Activated B cell treated with CpG ODN at 0.5 μM for 24 hours (primary cell): ENCODE measurements at regions not wholly inside any gene's neighbourhood (a gene's known extent, or its start where the extent isn't known, plus 50 kb on each side); places are given as distances from the start of the nearest gene placed in this dataset.

ENCODE experiments used
- ATAC-seq: fragments of 200-7000 bp; cut with Tn5 transposase; one replicate; pipeline ENCODE4 v1.10.0; 2021; ENCODE audit warnings: low read depth, mild to moderate bottlenecking, moderate library complexity
- CTCF ChIA-PET: fragments of 350-600 bp; sonication (Branson Sonifier 250); formaldehyde crosslinking; loops from one replicate; lab custom pipeline; 2021; ENCODE audit warnings: antibody characterized with exemption; lab: Charles Lee
- POLR2A ChIA-PET: fragments of 350-600 bp; sonication (Branson Sonifier 250); formaldehyde crosslinking; loops from one replicate; lab custom pipeline; 2021; ENCODE audit warnings: antibody characterized with exemption; lab: Charles Lee
- DNase-seq: peaks from one replicate; pipeline ENCODE4 v3.0.0; 2022
- H3K27ac Mint-ChIP-seq: one replicate; pipeline ENCODE4 v1.8.0; 2020; ENCODE audit warnings: mixed read lengths
- H3K27me3 Mint-ChIP-seq: one replicate; pipeline ENCODE4 v1.8.0; 2021; ENCODE audit warnings: mixed read lengths
- H3K36me3 Mint-ChIP-seq: one replicate; pipeline ENCODE4 v1.8.0; 2021; ENCODE audit warnings: low read depth, mixed read lengths
- H3K4me1 Mint-ChIP-seq: one replicate; pipeline ENCODE4 v1.8.0; 2021; ENCODE audit warnings: mixed read lengths
- H3K4me3 Mint-ChIP-seq: one replicate; pipeline ENCODE4 v1.8.0; 2020; ENCODE audit warnings: mild to moderate bottlenecking, mixed read lengths
- H3K9me3 Mint-ChIP-seq: one replicate; pipeline ENCODE4 v1.8.0; 2020; ENCODE audit warnings: mixed read lengths
- intact Hi-C: fragments of 100-400 bp; cut with micrococcal nuclease; formaldehyde crosslinking; loops from one replicate; pipeline ENCODE4 v1.15.1; 2024
- TF ChIP-seq, protein P1 (sequence below): fragments of 200-600 bp; IDR thresholded peaks from one replicate; pipeline ENCODE4 v1.8.0; 2022; ENCODE audit warnings: antibody characterized with exemption, mild to moderate bottlenecking

DNA sequence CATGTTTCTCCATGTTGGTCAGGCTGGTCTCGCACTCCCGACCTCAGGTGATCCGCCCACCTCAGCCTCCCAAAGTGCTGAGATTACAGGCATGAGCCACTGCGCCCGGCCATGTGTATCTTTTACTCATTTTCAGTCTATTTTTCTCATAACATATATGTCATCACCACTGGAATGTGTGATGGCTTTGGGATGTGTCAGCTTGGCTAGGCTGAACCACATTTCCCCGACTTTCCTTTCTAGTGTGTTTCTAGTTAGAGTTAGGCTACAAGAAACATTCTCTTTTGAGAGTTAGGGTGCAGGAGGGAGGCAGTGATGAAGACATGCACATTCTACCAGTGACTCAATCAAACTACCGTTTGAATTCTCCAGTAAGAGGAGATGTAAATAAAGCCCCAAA lies 444.9 kb upstream of the THBS1 start:
- no peak overlapping the region for H3K27ac Mint-ChIP-seq
- H3K36me3 Mint-ChIP-seq: no peaks in the 10 kb centered on the region
- no peak overlapping the region for H3K4me3 Mint-ChIP-seq
- no peaks in the 10 kb centered on the region for H3K27me3 Mint-ChIP-seq
- POLR2A ChIA-PET: no interaction called here
- DNase-seq (no peak), ATAC-seq (no peak)
- no peaks in the 10 kb centered on the region for H3K9me3 Mint-ChIP-seq
- intact Hi-C loops: no loop called here
- H3K4me1 Mint-ChIP-seq: no peaks in the 10 kb centered on the region
- TF ChIP-seq, protein P1, sequence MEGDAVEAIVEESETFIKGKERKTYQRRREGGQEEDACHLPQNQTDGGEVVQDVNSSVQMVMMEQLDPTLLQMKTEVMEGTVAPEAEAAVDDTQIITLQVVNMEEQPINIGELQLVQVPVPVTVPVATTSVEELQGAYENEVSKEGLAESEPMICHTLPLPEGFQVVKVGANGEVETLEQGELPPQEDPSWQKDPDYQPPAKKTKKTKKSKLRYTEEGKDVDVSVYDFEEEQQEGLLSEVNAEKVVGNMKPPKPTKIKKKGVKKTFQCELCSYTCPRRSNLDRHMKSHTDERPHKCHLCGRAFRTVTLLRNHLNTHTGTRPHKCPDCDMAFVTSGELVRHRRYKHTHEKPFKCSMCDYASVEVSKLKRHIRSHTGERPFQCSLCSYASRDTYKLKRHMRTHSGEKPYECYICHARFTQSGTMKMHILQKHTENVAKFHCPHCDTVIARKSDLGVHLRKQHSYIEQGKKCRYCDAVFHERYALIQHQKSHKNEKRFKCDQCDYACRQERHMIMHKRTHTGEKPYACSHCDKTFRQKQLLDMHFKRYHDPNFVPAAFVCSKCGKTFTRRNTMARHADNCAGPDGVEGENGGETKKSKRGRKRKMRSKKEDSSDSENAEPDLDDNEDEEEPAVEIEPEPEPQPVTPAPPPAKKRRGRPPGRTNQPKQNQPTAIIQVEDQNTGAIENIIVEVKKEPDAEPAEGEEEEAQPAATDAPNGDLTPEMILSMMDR: no peak
- CTCF ChIA-PET: no interaction called here

DNA sequence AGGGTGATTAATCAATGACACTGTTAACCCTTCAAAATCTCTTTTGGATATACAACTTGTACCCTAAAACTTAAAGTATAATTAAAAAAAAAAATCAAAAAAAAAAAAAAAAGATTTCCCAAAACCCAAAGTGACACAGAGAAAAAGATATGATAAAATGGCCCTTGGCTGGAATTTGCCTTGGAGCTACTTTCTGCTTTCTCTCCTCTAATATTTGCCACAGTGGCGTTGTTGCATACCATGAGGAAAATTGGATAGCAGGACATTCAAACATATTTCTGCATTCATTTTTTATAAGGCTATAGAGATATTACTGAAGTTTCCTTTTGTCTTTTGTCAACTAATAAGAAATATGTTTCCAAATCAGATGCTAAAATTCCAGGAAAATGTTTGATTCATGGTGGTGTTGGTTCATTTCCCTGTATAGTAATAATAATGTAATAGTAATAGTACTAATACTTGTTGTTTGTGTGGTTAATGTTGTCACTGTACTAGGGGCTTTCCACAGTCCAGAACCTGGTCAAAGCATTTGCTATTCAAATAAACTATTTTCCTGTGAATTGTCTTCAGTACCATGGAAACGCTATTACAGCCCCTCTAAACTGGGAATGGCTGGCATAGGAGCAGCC lies 441.3 kb upstream of the THBS1 start:
- Mint-ChIP-seq H3K27ac (no peak overlapping the region), H3K27me3 (no peaks in the 10 kb centered on the region), H3K36me3 (no peaks in the 10 kb centered on the region), H3K4me3 (no peak overlapping the region), H3K4me1 (no peaks in the 10 kb centered on the region), H3K9me3 (no peaks in the 10 kb centered on the region)
- intact Hi-C loops: no loop called here
- no peak for ATAC-seq
- TF ChIP-seq, protein P1: no peak
- CTCF ChIA-PET: no interaction called here
- no peak for DNase-seq
- POLR2A ChIA-PET: no interaction called here

DNA sequence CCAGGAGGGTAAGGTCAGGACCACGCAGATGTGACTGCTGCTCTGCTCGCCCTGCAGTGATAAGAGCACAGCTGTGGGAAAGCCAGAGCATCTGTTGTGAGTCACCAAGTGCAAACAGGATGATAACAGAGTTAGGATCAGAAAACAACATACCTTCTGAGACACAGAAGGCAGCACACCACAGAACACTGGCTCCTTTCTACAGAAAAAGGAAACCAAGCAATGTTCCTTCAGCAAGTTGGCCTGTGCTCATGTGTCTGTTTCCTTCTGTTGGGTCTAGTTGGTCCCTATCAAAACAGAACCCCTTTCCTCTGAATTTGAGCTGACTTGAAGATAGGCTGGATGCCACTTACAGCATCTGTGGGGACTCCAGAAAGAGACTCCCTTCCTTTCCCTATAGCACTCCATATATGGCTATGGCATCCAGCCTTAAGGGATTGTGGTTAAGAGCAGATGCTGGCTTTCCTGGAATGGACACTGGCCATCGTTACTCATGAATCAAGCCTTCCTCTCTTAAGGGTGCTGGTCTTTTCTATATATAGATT lies 440.7 kb upstream of the THBS1 start:
- TF ChIP-seq, protein P1: no peak

DNA sequence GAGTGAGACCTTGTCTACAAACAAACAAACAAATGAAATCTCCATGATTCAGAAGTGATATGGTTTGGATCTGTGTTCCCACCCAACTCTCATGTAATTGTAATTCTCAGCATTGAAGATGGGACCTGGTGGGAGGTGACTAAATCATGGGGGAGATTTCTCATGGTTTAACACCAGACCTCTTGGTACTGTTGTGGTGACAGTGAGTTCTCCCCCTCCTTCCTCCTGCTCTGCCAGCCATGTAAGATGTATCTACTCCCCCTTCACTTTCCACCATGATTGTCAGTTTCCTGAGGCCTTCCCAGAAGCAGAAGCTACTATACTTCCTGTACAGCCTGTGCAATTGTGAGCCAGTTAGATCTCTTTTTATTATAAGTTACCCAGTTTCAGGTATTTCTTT lies 438.4 kb upstream of the THBS1 start:
- ATAC-seq (no peak), DNase-seq (no peak)
- ChIA-PET CTCF (no interaction called here), POLR2A (no interaction called here)
- H3K4me3 Mint-ChIP-seq: no peak overlapping the region
- H3K9me3 Mint-ChIP-seq: no peaks in the 10 kb centered on the region
- H3K36me3 Mint-ChIP-seq: no peaks in the 10 kb centered on the region
- no peaks in the 10 kb centered on the region for H3K27me3 Mint-ChIP-seq
- H3K4me1 Mint-ChIP-seq: no peaks in the 10 kb centered on the region
- TF ChIP-seq, protein P1: no peak
- H3K27ac Mint-ChIP-seq: no peak overlapping the region
- intact Hi-C loops: no loop called here

More for the DNA sequence above, 440.7 kb upstream of the THBS1 start:
- Mint-ChIP-seq H3K36me3 (no peaks in the 10 kb centered on the region), H3K27me3 (no peaks in the 10 kb centered on the region), H3K27ac (no peak overlapping the region), H3K4me3 (no peak overlapping the region), H3K4me1 (no peaks in the 10 kb centered on the region), H3K9me3 (no peaks in the 10 kb centered on the region)
- DNase-seq (no peak), ATAC-seq (no peak)
- intact Hi-C loops: no loop called here
- POLR2A ChIA-PET: no interaction called here
- CTCF ChIA-PET: no interaction called here

DNA sequence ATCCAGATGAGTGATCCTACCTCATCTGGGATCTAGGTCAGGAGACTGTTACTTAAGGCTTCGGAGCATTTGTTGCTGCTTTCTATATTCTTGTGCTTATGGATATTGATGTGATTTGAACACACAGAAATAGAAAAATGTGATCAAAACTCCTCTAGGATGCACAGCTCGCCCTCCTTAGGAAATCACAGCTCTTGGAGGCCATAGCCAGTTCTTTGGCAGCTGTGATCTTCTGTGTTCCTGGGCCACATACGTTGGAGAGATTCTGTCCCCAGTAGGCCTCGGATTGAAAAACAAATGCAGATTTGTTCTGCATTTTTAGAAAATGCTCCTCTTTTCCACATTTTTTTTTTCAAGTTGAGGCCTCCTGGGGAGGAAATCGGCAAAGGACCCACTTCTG lies 437.4 kb upstream of the THBS1 start:
- Mint-ChIP-seq H3K27ac (no peak overlapping the region), H3K4me1 (no peaks in the 10 kb centered on the region), H3K27me3 (no peaks in the 10 kb centered on the region), H3K9me3 (no peaks in the 10 kb centered on the region), H3K36me3 (no peaks in the 10 kb centered on the region), H3K4me3 (no peak overlapping the region)
- ChIA-PET CTCF (no interaction called here), POLR2A (no interaction called here)
- intact Hi-C loops: no loop called here
- DNase-seq (no peak), ATAC-seq (no peak)
- TF ChIP-seq, protein P1: no peak
